ENCODE measurements at regions not wholly inside any gene's neighbourhood (a gene's known extent, or its start where the extent isn't known, plus 50 kb on each side); places are given as distances from the start of the nearest gene placed in this dataset.

DNA sequence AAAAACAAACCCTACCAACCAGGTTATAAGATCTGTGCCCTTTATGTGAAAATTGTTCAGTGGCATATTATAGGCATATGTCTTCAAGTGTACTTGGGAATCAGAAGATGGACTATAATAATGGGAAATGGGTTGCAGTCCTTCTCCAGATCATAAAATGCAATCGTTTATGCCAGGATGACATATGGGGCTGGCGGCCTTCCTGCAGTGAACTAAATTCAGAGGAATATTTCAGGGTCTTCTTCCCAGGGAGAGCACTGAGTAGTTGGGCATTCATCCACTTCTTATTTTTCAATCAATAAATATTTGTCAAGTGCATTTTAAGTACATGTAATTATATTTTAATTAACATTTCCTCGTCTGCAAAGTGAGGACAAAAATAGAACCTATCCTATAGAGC lies 176.2 kb upstream of the CNR1 start:
- no peak for DNase-seq (ENCODE audit: low read depth in 1 of 2, low spot score in 1 of 2)
- Histone ChIP-seq H3K27me3 (ENCODE audit: insufficient read depth, poor library complexity, severe bottlenecking) (no peaks in the 10 kb centered on the region), H3K27ac (replicated peaks) (no peak overlapping the region), H3K4me3 (replicated peaks; ENCODE audit: insufficient read depth, low read length) (no peak overlapping the region)
- TF ChIP-seq, protein P1, sequence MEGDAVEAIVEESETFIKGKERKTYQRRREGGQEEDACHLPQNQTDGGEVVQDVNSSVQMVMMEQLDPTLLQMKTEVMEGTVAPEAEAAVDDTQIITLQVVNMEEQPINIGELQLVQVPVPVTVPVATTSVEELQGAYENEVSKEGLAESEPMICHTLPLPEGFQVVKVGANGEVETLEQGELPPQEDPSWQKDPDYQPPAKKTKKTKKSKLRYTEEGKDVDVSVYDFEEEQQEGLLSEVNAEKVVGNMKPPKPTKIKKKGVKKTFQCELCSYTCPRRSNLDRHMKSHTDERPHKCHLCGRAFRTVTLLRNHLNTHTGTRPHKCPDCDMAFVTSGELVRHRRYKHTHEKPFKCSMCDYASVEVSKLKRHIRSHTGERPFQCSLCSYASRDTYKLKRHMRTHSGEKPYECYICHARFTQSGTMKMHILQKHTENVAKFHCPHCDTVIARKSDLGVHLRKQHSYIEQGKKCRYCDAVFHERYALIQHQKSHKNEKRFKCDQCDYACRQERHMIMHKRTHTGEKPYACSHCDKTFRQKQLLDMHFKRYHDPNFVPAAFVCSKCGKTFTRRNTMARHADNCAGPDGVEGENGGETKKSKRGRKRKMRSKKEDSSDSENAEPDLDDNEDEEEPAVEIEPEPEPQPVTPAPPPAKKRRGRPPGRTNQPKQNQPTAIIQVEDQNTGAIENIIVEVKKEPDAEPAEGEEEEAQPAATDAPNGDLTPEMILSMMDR (IDR thresholded peaks at IDR 0.05; ENCODE audit: insufficient read depth, low read length) = no peak
- TF ChIP-seq POLR2AphosphoS5 (IDR thresholded peaks at IDR 0.05; ENCODE audit: low read depth) = no peak
- TF ChIP-seq SPI1 (IDR thresholded peaks at IDR 0.05; ENCODE audit: borderline replicate concordance, low read depth) = no peak
- no peak for TF ChIP-seq GABPA (IDR thresholded peaks at IDR 0.05; ENCODE audit: low read depth)
- TF ChIP-seq, protein P2, sequence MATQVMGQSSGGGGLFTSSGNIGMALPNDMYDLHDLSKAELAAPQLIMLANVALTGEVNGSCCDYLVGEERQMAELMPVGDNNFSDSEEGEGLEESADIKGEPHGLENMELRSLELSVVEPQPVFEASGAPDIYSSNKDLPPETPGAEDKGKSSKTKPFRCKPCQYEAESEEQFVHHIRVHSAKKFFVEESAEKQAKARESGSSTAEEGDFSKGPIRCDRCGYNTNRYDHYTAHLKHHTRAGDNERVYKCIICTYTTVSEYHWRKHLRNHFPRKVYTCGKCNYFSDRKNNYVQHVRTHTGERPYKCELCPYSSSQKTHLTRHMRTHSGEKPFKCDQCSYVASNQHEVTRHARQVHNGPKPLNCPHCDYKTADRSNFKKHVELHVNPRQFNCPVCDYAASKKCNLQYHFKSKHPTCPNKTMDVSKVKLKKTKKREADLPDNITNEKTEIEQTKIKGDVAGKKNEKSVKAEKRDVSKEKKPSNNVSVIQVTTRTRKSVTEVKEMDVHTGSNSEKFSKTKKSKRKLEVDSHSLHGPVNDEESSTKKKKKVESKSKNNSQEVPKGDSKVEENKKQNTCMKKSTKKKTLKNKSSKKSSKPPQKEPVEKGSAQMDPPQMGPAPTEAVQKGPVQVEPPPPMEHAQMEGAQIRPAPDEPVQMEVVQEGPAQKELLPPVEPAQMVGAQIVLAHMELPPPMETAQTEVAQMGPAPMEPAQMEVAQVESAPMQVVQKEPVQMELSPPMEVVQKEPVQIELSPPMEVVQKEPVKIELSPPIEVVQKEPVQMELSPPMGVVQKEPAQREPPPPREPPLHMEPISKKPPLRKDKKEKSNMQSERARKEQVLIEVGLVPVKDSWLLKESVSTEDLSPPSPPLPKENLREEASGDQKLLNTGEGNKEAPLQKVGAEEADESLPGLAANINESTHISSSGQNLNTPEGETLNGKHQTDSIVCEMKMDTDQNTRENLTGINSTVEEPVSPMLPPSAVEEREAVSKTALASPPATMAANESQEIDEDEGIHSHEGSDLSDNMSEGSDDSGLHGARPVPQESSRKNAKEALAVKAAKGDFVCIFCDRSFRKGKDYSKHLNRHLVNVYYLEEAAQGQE (IDR thresholded peaks at IDR 0.05; ENCODE audit: insufficient replicate concordance, low read depth) = no peak

DNA sequence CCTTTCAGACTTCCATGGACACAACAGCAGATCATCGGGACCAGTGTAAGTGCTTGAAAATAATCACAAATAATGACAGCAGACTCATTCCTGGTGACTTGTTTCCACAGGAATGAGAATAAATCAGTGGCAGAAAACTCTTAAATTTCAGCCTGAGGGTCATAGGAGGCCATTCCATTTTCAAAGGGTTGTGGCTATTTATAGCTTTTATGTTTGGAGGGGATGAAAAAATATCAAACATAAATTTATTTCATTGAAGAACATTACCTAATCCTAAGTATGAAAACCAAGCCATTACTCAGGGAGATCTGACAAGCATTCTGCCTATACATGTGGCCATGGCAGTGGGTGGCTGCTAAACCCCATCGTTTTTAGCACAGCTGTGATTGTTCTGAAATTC lies 173.6 kb upstream of the CNR1 start:
- no peak for TF ChIP-seq GABPA (IDR thresholded peaks at IDR 0.05; ENCODE audit: low read depth)
- TF ChIP-seq, protein P2 (IDR thresholded peaks at IDR 0.05; ENCODE audit: insufficient replicate concordance, low read depth) = no peak
- no peak for TF ChIP-seq SPI1 (IDR thresholded peaks at IDR 0.05; ENCODE audit: borderline replicate concordance, low read depth)
- TF ChIP-seq POLR2AphosphoS5 (IDR thresholded peaks at IDR 0.05; ENCODE audit: low read depth) = no peak
- TF ChIP-seq, protein P1 (IDR thresholded peaks at IDR 0.05; ENCODE audit: insufficient read depth, low read length) = no peak
- Histone ChIP-seq H3K27ac (replicated peaks) (no peak overlapping the region), H3K4me3 (replicated peaks; ENCODE audit: insufficient read depth, low read length) (no peak overlapping the region), H3K27me3 (ENCODE audit: insufficient read depth, poor library complexity, severe bottlenecking) (no peaks in the 10 kb centered on the region)
- no peak for DNase-seq (ENCODE audit: low read depth in 1 of 2, low spot score in 1 of 2)

DNA sequence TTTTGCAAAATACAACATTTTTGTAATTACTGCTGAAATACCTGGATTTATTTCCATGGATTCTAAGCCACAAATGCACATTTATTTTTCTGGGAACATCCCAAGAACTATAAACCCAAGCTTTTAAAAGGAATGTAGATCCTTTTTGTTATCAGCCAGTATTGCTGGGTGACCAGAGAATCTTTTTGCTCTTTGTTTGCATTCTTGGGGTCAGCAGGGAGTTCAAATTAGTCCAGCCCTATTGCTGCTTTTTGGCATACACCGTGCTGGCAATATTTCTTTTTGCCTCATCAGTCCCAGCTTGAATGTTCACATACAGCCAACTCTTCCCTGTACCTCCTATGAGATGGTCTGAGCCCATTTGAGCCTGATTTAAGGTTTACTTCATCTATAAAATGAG lies 155.2 kb upstream of the CNR1 start:
- H3K27ac ChIP-seq (replicated peaks) = no peak overlapping the region
- no peak for DNase-seq (ENCODE audit: low read depth in 1 of 2, low spot score in 1 of 2)
- H3K4me3 ChIP-seq (replicated peaks; ENCODE audit: insufficient read depth, low read length) = no peak overlapping the region
- no peaks in the 10 kb centered on the region for H3K27me3 ChIP-seq (ENCODE audit: insufficient read depth, poor library complexity, severe bottlenecking)
- TF ChIP-seq, protein P1 (IDR thresholded peaks at IDR 0.05; ENCODE audit: insufficient read depth, low read length) = no peak
- TF ChIP-seq, protein P2 (IDR thresholded peaks at IDR 0.05; ENCODE audit: insufficient replicate concordance, low read depth) = no peak
- no peak for TF ChIP-seq SPI1 (IDR thresholded peaks at IDR 0.05; ENCODE audit: borderline replicate concordance, low read depth)
- TF ChIP-seq POLR2AphosphoS5 (IDR thresholded peaks at IDR 0.05; ENCODE audit: low read depth) = no peak
- no peak for TF ChIP-seq GABPA (IDR thresholded peaks at IDR 0.05; ENCODE audit: low read depth)
